HL-60 (cell line): ENCODE measurements at regions not wholly inside any gene's neighbourhood (a gene's known extent, or its start where the extent isn't known, plus 50 kb on each side); places are given as distances from the start of the nearest gene placed in this dataset.

Experiments used
- DNase-seq, 2 experiments: peaks; one replicate each; pipeline ENCODE4 v3.0.0-alpha.2; 2010 to 2020; ENCODE audit warnings: low read depth in 1 of 2, low spot score in 1 of 2
- H3K27ac ChIP-seq: fragments of 250-450 bp; sonication (Bioruptor Pico); replicated peaks from 2 replicates; pipeline ENCODE4 v1.5.1; 2020; ENCODE audit warnings: mild to moderate bottlenecking, moderate library complexity
- H3K27me3 ChIP-seq: fragments of 250-450 bp; sonication (Bioruptor Pico); 2 replicates; pipeline ENCODE4 v1.5.1; 2021; ENCODE audit warnings: mild to moderate bottlenecking, moderate library complexity; ENCODE audit not compliant: insufficient read depth, poor library complexity, severe bottlenecking
- H3K4me3 ChIP-seq: replicated peaks from 2 replicates; pipeline ENCODE4 v1.5.1; 2011; ENCODE audit warnings: mild to moderate bottlenecking, control low read depth, low read length; ENCODE audit not compliant: insufficient read depth
- GABPA ChIP-seq: IDR thresholded peaks from 2 replicates; pipeline ENCODE4 v1.6.1; 2012; ENCODE audit warnings: low read depth
- POLR2AphosphoS5 ChIP-seq: IDR thresholded peaks from 2 replicates; pipeline ENCODE4 v1.6.1; 2012; ENCODE audit warnings: low read depth
- SPI1 ChIP-seq: IDR thresholded peaks from 2 replicates; pipeline ENCODE4 v1.6.1; 2012; ENCODE audit warnings: low read depth, mild to moderate bottlenecking, borderline replicate concordance
- TF ChIP-seq, protein P1 (sequence below): IDR thresholded peaks from one replicate; pipeline ENCODE4 v1.5.1; 2011; ENCODE audit warnings: low read length, control low read depth, inconsistent platforms; ENCODE audit not compliant: insufficient read depth
- TF ChIP-seq, protein P2 (sequence below): IDR thresholded peaks from 2 replicates; pipeline ENCODE4 v1.6.1; 2012; ENCODE audit warnings: low read depth; ENCODE audit not compliant: insufficient replicate concordance

DNA sequence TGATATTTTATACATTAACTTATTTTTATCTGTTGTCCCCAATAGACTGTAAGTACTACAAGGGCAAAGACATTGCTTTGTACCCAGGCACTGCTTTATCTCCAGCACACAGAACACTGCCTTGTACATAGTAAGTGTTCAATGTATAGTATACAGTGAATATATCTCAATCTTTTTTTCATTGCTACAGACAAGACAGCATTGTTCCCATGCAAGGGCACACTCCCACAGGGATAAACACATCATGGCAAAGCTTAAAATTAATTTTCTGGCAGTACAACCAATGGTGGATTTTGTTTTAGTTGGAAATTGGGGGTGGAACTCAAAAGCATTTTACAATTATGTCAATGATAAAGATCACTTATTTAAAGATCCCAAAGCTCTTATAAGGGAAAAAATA lies 112.3 kb upstream of the EEA1 start:
- no peak overlapping the region for H3K4me3 ChIP-seq
- H3K27ac ChIP-seq = no peak overlapping the region
- no peaks in the 10 kb centered on the region for H3K27me3 ChIP-seq
- no peak for TF ChIP-seq SPI1
- TF ChIP-seq, protein P1, sequence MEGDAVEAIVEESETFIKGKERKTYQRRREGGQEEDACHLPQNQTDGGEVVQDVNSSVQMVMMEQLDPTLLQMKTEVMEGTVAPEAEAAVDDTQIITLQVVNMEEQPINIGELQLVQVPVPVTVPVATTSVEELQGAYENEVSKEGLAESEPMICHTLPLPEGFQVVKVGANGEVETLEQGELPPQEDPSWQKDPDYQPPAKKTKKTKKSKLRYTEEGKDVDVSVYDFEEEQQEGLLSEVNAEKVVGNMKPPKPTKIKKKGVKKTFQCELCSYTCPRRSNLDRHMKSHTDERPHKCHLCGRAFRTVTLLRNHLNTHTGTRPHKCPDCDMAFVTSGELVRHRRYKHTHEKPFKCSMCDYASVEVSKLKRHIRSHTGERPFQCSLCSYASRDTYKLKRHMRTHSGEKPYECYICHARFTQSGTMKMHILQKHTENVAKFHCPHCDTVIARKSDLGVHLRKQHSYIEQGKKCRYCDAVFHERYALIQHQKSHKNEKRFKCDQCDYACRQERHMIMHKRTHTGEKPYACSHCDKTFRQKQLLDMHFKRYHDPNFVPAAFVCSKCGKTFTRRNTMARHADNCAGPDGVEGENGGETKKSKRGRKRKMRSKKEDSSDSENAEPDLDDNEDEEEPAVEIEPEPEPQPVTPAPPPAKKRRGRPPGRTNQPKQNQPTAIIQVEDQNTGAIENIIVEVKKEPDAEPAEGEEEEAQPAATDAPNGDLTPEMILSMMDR = no peak
- no peak for TF ChIP-seq GABPA
- TF ChIP-seq, protein P2, sequence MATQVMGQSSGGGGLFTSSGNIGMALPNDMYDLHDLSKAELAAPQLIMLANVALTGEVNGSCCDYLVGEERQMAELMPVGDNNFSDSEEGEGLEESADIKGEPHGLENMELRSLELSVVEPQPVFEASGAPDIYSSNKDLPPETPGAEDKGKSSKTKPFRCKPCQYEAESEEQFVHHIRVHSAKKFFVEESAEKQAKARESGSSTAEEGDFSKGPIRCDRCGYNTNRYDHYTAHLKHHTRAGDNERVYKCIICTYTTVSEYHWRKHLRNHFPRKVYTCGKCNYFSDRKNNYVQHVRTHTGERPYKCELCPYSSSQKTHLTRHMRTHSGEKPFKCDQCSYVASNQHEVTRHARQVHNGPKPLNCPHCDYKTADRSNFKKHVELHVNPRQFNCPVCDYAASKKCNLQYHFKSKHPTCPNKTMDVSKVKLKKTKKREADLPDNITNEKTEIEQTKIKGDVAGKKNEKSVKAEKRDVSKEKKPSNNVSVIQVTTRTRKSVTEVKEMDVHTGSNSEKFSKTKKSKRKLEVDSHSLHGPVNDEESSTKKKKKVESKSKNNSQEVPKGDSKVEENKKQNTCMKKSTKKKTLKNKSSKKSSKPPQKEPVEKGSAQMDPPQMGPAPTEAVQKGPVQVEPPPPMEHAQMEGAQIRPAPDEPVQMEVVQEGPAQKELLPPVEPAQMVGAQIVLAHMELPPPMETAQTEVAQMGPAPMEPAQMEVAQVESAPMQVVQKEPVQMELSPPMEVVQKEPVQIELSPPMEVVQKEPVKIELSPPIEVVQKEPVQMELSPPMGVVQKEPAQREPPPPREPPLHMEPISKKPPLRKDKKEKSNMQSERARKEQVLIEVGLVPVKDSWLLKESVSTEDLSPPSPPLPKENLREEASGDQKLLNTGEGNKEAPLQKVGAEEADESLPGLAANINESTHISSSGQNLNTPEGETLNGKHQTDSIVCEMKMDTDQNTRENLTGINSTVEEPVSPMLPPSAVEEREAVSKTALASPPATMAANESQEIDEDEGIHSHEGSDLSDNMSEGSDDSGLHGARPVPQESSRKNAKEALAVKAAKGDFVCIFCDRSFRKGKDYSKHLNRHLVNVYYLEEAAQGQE = no peak
- TF ChIP-seq POLR2AphosphoS5 = no peak
- no peak for DNase-seq

DNA sequence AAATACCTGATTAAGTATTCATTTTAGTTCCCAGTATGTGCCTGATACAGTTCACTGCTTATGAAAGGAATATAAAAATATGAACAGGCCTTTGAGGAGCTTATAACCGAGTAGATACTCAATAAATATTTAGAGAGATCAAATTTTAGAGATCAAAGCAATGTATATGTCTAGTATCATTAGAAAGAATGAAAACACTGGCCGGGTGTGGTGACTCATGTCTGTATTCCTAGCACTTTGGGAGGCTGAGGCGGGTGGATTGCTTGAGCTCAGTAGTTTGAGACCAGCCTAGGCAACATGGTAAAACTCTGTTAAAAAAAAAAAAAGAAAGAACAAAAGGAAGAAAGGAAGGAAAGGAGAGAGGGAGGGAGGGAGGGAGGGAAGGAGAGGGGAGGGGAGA lies 113.2 kb upstream of the EEA1 start:
- DNase-seq = no peak
- no peak for TF ChIP-seq SPI1
- TF ChIP-seq, protein P1 = no peak
- TF ChIP-seq POLR2AphosphoS5 = no peak
- no peak for TF ChIP-seq GABPA

DNA sequence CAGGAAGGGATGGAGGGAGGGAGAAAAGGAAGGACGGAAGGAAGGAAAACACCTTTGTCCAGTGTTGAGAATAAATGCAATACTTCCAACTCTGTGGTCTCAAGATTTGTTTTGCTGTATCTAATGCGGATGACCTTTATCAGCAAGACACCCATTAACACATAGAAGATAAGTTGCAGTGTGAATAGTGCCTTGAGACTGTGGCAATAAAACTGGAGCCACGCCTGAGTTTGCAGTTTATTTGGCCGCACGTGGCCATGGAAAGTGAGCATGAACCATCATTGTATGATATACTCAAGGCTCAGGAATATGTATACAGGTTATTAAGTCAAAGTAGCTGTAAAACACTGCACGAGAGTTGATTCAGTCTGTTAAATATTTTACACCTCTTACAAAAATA lies 113.6 kb upstream of the EEA1 start:
- TF ChIP-seq, protein P1 = no peak
- TF ChIP-seq, protein P2 = no peak
- TF ChIP-seq SPI1 = no peak
- TF ChIP-seq GABPA = no peak
- no peak for TF ChIP-seq POLR2AphosphoS5
- no peak overlapping the region for H3K27ac ChIP-seq

More for the DNA sequence above, 113.2 kb upstream of the EEA1 start:
- Histone ChIP-seq H3K27me3 (no peaks in the 10 kb centered on the region), H3K4me3 (no peak overlapping the region), H3K27ac (no peak overlapping the region)

DNA sequence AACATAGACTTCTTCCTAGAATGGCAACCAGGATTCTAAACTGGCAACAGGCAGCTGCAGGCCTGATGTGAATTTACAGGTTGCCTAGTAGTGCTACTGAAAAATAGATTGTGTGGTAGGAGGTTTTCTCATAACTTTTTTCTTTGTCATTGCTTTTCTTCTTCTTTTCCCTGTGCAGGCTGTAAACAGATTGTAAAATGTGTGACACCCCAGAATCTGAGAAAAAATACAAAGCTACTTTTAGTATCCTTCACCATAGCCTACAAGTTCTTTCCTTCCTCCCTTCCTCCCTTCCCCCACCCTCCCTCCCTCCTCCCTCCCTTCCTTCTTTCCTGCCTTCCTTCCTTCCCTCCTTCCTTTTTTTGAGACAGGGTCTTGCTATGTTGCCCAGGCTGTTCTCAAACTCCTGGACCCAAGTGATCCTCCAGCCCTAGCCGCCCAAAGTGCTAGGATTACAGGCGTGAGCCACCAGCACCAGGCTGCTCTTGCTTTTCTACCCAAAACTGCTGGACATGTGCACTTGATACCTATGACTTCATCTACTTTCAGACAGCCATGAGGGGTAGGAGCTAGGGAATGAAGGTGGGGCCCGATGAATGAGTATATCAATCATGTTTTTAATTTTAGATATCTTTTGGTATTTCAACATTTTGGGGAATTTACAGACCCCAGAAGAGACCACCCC lies 114.2 kb upstream of the EEA1 start:
- no peak for DNase-seq
- Histone ChIP-seq H3K27ac (no peak overlapping the region), H3K27me3 (no peaks in the 10 kb centered on the region), H3K4me3 (no peak overlapping the region)
- TF ChIP-seq, protein P2 = no peak
- TF ChIP-seq SPI1 (no peak), GABPA (no peak), POLR2AphosphoS5 (no peak)
- TF ChIP-seq, protein P1 = no peak

More for the DNA sequence above, 113.6 kb upstream of the EEA1 start:
- no peak overlapping the region for H3K4me3 ChIP-seq
- no peak for DNase-seq
- no peaks in the 10 kb centered on the region for H3K27me3 ChIP-seq
